ENCODE measurements at regions not wholly inside any gene's neighbourhood (a gene's known extent, or its start where the extent isn't known, plus 50 kb on each side); places are given as distances from the start of the nearest gene placed in this dataset.

DNA sequence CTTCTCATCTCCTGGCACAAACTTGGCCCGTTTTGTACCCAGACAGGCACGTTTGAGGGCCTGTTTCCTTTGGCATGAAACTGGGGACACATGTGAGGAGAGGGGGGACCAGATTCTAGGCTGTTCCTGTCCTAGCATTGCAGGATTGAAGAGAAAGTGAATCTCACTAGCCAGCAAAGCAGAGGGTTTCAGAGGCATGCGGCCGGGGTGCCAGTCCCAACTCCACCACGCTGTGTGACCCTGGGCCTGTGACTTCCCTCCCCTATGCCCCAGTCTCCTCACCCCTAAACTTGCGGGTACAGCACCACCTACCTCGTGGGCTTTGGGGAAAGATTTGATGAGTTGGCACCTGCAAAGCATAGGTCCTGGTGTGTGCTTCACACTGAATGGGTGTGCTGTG lies 53.5 kb upstream of the CIBAR2 start:
- WGBS, 2 donors = 82 to 87% methylated on average over 5 to 7 of the region's 7 CpGs
- no peak for DNase-seq
- intact Hi-C loops (cut with DNase I) = no loop called here
- Histone ChIP-seq H3K4me3 (replicated peaks in 1 of 3) (no peak overlapping the region), H3K27me3 (no peaks in the 10 kb centered on the region), H3K4me1 (peaks cover 20 to 40% of the 10 kb centered on the region in 2 donors), H3K27ac (no peak overlapping the region), H3K36me3 (no peaks in the 10 kb centered on the region), H3K9me3 (no peaks in the 10 kb centered on the region)
- TF ChIP-seq, protein P1, sequence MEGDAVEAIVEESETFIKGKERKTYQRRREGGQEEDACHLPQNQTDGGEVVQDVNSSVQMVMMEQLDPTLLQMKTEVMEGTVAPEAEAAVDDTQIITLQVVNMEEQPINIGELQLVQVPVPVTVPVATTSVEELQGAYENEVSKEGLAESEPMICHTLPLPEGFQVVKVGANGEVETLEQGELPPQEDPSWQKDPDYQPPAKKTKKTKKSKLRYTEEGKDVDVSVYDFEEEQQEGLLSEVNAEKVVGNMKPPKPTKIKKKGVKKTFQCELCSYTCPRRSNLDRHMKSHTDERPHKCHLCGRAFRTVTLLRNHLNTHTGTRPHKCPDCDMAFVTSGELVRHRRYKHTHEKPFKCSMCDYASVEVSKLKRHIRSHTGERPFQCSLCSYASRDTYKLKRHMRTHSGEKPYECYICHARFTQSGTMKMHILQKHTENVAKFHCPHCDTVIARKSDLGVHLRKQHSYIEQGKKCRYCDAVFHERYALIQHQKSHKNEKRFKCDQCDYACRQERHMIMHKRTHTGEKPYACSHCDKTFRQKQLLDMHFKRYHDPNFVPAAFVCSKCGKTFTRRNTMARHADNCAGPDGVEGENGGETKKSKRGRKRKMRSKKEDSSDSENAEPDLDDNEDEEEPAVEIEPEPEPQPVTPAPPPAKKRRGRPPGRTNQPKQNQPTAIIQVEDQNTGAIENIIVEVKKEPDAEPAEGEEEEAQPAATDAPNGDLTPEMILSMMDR (IDR thresholded peaks at IDR 0.05) = no peak
- TF ChIP-seq POLR2A (IDR thresholded peaks at IDR 0.05) = no peak

- Histone ChIP-seq H3K36me3 (no peaks in the 10 kb centered on the region), H3K4me1 (peaks cover 20 to 45% of the 10 kb centered on the region in 2 donors), H3K4me3 (replicated peaks in 1 of 3) (no peak overlapping the region), H3K27me3 (no peaks in the 10 kb centered on the region), H3K27ac (no peak overlapping the region), H3K9me3 (no peaks in the 10 kb centered on the region)
- DNase-seq = no peak
- TF ChIP-seq POLR2A (IDR thresholded peaks at IDR 0.05) = no peak
- TF ChIP-seq, protein P1 (IDR thresholded peaks at IDR 0.05) = no peak
- WGBS, 2 donors = 67 to 81% methylated on average over 7 of the region's 7 CpGs
- intact Hi-C loops (cut with DNase I) = no loop called here
Observed at GRCh38 chr16:85166281-85166680, 54.0 kb upstream of the CIBAR2 start.

DNA sequence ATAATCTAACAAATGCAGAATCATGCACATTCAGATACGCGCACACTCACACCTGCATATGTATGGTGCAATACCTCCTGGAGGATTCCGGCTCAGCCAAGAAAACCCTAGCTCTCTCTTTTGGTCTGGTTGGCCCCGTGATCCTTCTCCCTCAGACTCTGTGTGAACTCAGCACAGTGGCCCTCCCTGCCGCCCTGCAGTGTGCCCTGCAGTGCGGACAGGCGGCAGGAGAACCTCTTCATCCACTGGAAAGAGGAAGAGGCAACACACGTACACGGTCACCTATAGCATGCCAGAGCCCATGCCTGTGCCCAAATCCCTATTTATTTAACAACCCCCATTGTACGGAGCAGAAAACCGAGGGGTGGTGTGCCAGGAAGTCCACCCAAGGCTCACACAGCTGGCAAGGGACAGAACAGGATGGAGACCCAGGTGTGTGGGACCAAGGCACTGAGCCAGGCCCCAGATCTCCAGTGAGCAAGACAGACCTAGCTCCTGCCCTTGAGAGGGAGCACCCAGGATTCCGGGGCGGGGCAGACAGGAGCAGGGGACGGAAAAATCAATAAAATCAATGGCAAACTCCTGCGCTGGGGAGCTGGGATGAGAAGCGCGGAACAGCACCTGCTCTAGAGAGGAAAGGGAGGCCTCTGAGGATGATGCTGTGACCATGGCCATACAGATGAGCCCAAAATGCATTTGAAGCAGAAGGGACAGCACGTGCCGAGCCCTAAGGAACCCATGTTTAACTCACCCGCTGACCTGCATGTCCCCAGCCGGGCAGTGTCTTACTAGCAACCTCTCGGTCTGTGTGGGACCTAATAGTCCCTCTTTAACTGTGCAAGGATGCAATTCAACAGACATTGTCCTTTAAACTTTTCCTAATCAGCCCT lies 54.7 kb upstream of the CIBAR2 start:
- H3K27ac ChIP-seq = no peak overlapping the region
- no peak for DNase-seq
- no peaks in the 10 kb centered on the region for H3K9me3 ChIP-seq
- no peak for TF ChIP-seq POLR2A (IDR thresholded peaks at IDR 0.05)
- TF ChIP-seq, protein P1 (IDR thresholded peaks at IDR 0.05) = no peak
- no peaks in the 10 kb centered on the region for H3K27me3 ChIP-seq
- WGBS, 2 donors = 91 to 94% methylated on average over 20 to 22 of the region's 22 CpGs
- H3K4me1 ChIP-seq = peaks cover 15 to 49% of the 10 kb centered on the region in 2 donors
- H3K4me3 ChIP-seq (replicated peaks in 1 of 3) = no peak overlapping the region
- intact Hi-C loops (cut with DNase I) = no loop called here
- no peaks in the 10 kb centered on the region for H3K36me3 ChIP-seq

GRCh38 chr16:85167589-85168537 lies 55.6 kb upstream of the CIBAR2 start:
- Histone ChIP-seq H3K4me1 (peaks cover 6 to 44% of the 10 kb centered on the region in 2 donors), H3K4me3 (replicated peaks in 1 of 3) (no peak overlapping the region)
- intact Hi-C loops (cut with DNase I) = no loop called here

More at GRCh38 chr16:85167589-85168537, 55.6 kb upstream of the CIBAR2 start:
- Histone ChIP-seq H3K27me3 (no peaks in the 10 kb centered on the region), H3K9me3 (no peaks in the 10 kb centered on the region), H3K27ac (no peak overlapping the region), H3K36me3 (no peaks in the 10 kb centered on the region)
- DNase-seq = no peak
- WGBS, 2 donors = 85 to 87% methylated on average over 22 of the region's 22 CpGs
- TF ChIP-seq, protein P1 (IDR thresholded peaks at IDR 0.05) = no peak
- no peak for TF ChIP-seq POLR2A (IDR thresholded peaks at IDR 0.05)

All from thyroid gland (tissue), 4 donors.